OCI-LY7 (cell line): ENCODE measurements at regions not wholly inside any gene's neighbourhood (a gene's known extent, or its start where the extent isn't known, plus 50 kb on each side); places are given as distances from the start of the nearest gene placed in this dataset.

ENCODE experiments used
- BruUV-seq: library from RNA; stranded (reverse); fragments of 400-500 nt; replicated peaks from 2 replicates; lab custom pipeline; 2021; lab: Mats Ljungman, UMichigan
- CTCF ChIA-PET: fragments of 300-600 bp; sonication (Branson Sonifier 250); formaldehyde crosslinking; loops from one replicate; lab custom pipeline; 2022; ENCODE audit warnings: antibody characterized with exemption; ENCODE audit not compliant: unreplicated experiment; lab: Charles Lee
- POLR2A ChIA-PET: fragments of 300-600 bp; sonication (Branson Sonifier 250); formaldehyde crosslinking; loops from one replicate; lab custom pipeline; 2022; ENCODE audit warnings: antibody characterized with exemption; lab: Charles Lee
- DNase-seq: peaks from one replicate; pipeline ENCODE4 v3.0.0-alpha.2; 2015; ENCODE audit warnings: low spot score
- H2AFZ ChIP-seq: fragments of 200-600 bp; sonication (generic), shearing (Covaris generic); 2 replicates; pipeline ENCODE4 v1.6.1; 2014; ENCODE audit warnings: mild to moderate bottlenecking, antibody characterized with exemption, low read length, moderate library complexity
- H3K27ac ChIP-seq: fragments of 200-600 bp; sonication (generic); 2 replicates; pipeline ENCODE4 v1.5.1; 2014; ENCODE audit warnings: mixed run types, low read depth, mild to moderate bottlenecking, moderate library complexity, low read length, inconsistent platforms; ENCODE audit not compliant: poor library complexity, severe bottlenecking
- H3K36me3 ChIP-seq: fragments of 200-600 bp; sonication (generic); 2 replicates; pipeline ENCODE4 v1.6.1; 2014; ENCODE audit warnings: mild to moderate bottlenecking, antibody characterized with exemption, low read length, moderate library complexity, mixed read lengths; ENCODE audit not compliant: insufficient read depth
- H3K4me1 ChIP-seq: fragments of 200-600 bp; sonication (generic); 2 replicates; pipeline ENCODE4 v1.5.1; 2014; ENCODE audit warnings: mild to moderate bottlenecking, low read length; ENCODE audit not compliant: insufficient read depth, poor library complexity, severe bottlenecking
- H3K4me2 ChIP-seq: fragments of 200-600 bp; sonication (generic); 2 replicates; pipeline ENCODE4 v1.6.1; 2014; ENCODE audit warnings: mild to moderate bottlenecking, low read length
- H3K4me3 ChIP-seq: fragments of 200-600 bp; sonication (generic); 2 replicates; pipeline ENCODE4 v1.5.1; 2014; ENCODE audit warnings: mild to moderate bottlenecking, low read depth, low read length; ENCODE audit not compliant: poor library complexity, severe bottlenecking
- H3K79me2 ChIP-seq: fragments of 200-600 bp; sonication (generic); 2 replicates; pipeline ENCODE4 v1.6.1; 2016; ENCODE audit warnings: low read depth, mild to moderate bottlenecking, low read length, moderate library complexity, mixed read lengths; ENCODE audit not compliant: insufficient read depth
- H3K9me2 ChIP-seq: fragments of 200-600 bp; sonication (generic); 2 replicates; pipeline ENCODE4 v1.6.1; 2016; ENCODE audit warnings: mild to moderate bottlenecking, low read length, mixed read lengths; ENCODE audit not compliant: insufficient read depth
- H3K9me3 ChIP-seq: fragments of 200-600 bp; sonication (generic); 2 replicates; pipeline ENCODE4 v1.6.1; 2014; ENCODE audit warnings: mild to moderate bottlenecking, mixed run types, low read length, mixed read lengths
- H4K20me1 ChIP-seq: fragments of 200-600 bp; sonication (generic); 2 replicates; pipeline ENCODE4 v1.6.1; 2014; ENCODE audit warnings: mild to moderate bottlenecking, antibody characterized with exemption, low read length, moderate library complexity, mixed read lengths; ENCODE audit not compliant: insufficient read depth
- CTCF ChIP-seq: fragments of 200-600 bp; sonication (generic); conservative IDR thresholded peaks from 2 replicates; pipeline ENCODE4 v1.5.1; 2014; ENCODE audit warnings: mild to moderate bottlenecking, antibody characterized with exemption, low read length, moderate library complexity, mixed read lengths
- EZH2phosphoT487 ChIP-seq: fragments of 200-600 bp; sonication (generic); IDR thresholded peaks from 2 replicates; pipeline ENCODE4 v1.6.1; 2018; ENCODE audit warnings: low read depth, borderline replicate concordance, mild to moderate bottlenecking, mixed run types, antibody characterized with exemption, low read length, moderate library complexity, mixed read lengths
- intact Hi-C: fragments of 100-400 bp; cut with micrococcal nuclease; formaldehyde crosslinking; loops from one replicate; pipeline ENCODE4 v1.10.0; 2022; ENCODE audit not compliant: unreplicated experiment

GRCh38 chr1:43083375-43083891 is 88.7 kb downstream of the EBNA1BP2 start:
- intact Hi-C loops, result no loop called here
- CTCF ChIA-PET, result no interaction called here
- H2AFZ ChIP-seq, result no peak overlapping the region

GRCh38 chr1:43082740-43083139 is 89.3 kb downstream of the EBNA1BP2 start:
- H3K9me2 ChIP-seq, result no peaks in the 10 kb centered on the region
- no peaks in the 10 kb centered on the region for H4K20me1 ChIP-seq
- TF ChIP-seq EZH2phosphoT487 (no peak), CTCF (no peak)
- no peak overlapping the region for H2AFZ ChIP-seq
- intact Hi-C loops, result no loop called here
- H3K9me3 ChIP-seq, result no peaks in the 10 kb centered on the region
- H3K4me1 ChIP-seq, result no peaks in the 10 kb centered on the region
- DNase-seq, result no peak
- H3K27ac ChIP-seq, result no peak overlapping the region
- ChIA-PET POLR2A (no interaction called here), CTCF (no interaction called here)
- H3K4me2 ChIP-seq, result no peak overlapping the region
- no peaks in the 10 kb centered on the region for H3K36me3 ChIP-seq
- no TSS peak for BruUV-seq
- H3K4me3 ChIP-seq, result no peak overlapping the region
- H3K79me2 ChIP-seq, result no peaks in the 10 kb centered on the region

More at GRCh38 chr1:43083375-43083891, 88.7 kb downstream of the EBNA1BP2 start:
- no peak for DNase-seq
- Histone ChIP-seq H3K36me3 (no peaks in the 10 kb centered on the region), H3K27ac (no peak overlapping the region), H3K4me3 (no peak overlapping the region), H3K79me2 (no peaks in the 10 kb centered on the region), H4K20me1 (no peaks in the 10 kb centered on the region), H3K4me2 (no peak overlapping the region), H3K4me1 (no peaks in the 10 kb centered on the region), H3K9me3 (no peaks in the 10 kb centered on the region), H3K9me2 (no peaks in the 10 kb centered on the region)
- POLR2A ChIA-PET, result interaction anchor here (0.6 to 1.0 kb wide), 3 partner anchors 12 to 1048 kb away, joined by 3 to 5 read pairs (median 4); no protein-coding TSS in a partner anchor
- no TSS peak for BruUV-seq
- TF ChIP-seq CTCF (no peak), EZH2phosphoT487 (no peak)

DNA sequence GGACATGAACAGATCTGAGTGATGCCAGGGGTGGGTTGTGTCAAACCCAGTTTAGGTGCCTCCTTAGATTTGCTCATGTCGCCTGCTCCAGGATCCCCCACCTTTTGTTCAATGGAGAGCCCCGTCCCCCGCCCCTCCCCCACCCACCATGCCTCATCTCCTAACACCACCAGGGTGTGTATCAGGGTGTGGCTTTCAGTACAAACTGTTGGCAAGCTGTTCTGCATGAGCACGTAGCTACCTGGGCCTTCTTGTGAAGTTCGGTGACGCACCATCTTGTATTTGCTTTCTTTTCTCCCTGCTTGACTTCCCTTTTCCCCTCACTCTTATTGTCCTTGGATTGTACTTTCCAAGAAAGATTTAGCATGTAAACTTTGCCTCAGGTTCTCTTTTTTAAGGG is 94.8 kb downstream of the EBNA1BP2 start:
- H3K4me2 ChIP-seq, result no peak overlapping the region
- no peaks in the 10 kb centered on the region for H4K20me1 ChIP-seq
- TF ChIP-seq EZH2phosphoT487, result no peak
- TF ChIP-seq CTCF, result no peak
- CTCF ChIA-PET, result no interaction called here
- no peaks in the 10 kb centered on the region for H3K9me3 ChIP-seq
- H3K9me2 ChIP-seq, result no peaks in the 10 kb centered on the region
- intact Hi-C loops, result no loop called here
- H3K27ac ChIP-seq, result no peak overlapping the region
- no peaks in the 10 kb centered on the region for H3K36me3 ChIP-seq
- H3K79me2 ChIP-seq, result no peaks in the 10 kb centered on the region
- peaks cover 13% of the 10 kb centered on the region for H3K4me1 ChIP-seq
- no peak overlapping the region for H2AFZ ChIP-seq
- no TSS peak for BruUV-seq
- POLR2A ChIA-PET, result interaction anchor here (1.0 kb wide), 1 partner anchor 154 kb away, joined by 3 read pairs; no protein-coding TSS in a partner anchor
- DNase-seq, result no peak
- no peak overlapping the region for H3K4me3 ChIP-seq
